GM12878 (cell line): ENCODE measurements at regions not wholly inside any gene's neighbourhood (a gene's known extent, or its start where the extent isn't known, plus 50 kb on each side); places are given as distances from the start of the nearest gene placed in this dataset.

Experiments
- ATAC-seq: fragments of 200-7000 bp; cut with Tn5 transposase; 3 replicates; pipeline ENCODE4 v1.9.1; 2020; ENCODE audit warnings: mild to moderate bottlenecking, moderate library complexity
- BruUV-seq: library from RNA; stranded (reverse); fragments of 400-500 nt; replicated peaks from 2 replicates; lab custom pipeline; 2021; lab: Mats Ljungman, UMichigan
- CTCF ChIA-PET: fragments of 300-600 bp; sonication (Branson Sonifier 250); formaldehyde crosslinking; extraction: SDS; loops from one replicate; lab custom pipeline; 2021; ENCODE audit warnings: inconsistent platforms; lab: Yijun Ruan, JAX
- POLR2A ChIA-PET: fragments of 350-600 bp; formaldehyde crosslinking; extraction: SDS; loops from one replicate; lab custom pipeline; 2021; ENCODE audit warnings: inconsistent platforms; lab: Charles Lee
- RAD21 ChIA-PET: fragments of 300-600 bp; sonication (Branson Sonifier 250); formaldehyde crosslinking; loops from one replicate; lab custom pipeline; 2023; ENCODE audit warnings: antibody characterized with exemption; ENCODE audit not compliant: unreplicated experiment; lab: Charles Lee
- SMC1A ChIA-PET: fragments of 300-600 bp; sonication (Branson Sonifier 250); formaldehyde crosslinking; loops from one replicate; lab custom pipeline; 2023; ENCODE audit not compliant: unreplicated experiment, uncharacterized antibody; lab: Charles Lee
- DNase-seq: peaks from one replicate; pipeline ENCODE4 v3.0.0-alpha.2; 2011; ENCODE audit warnings: low read depth, low spot score
- FAIRE-seq: peaks from 3 replicates; lab custom pipeline; 2011; peaks lifted over from hg19 to GRCh38; lab: Jason Lieb, UNC
- H2AFZ ChIP-seq: 2 replicates; pipeline ENCODE4 v1.6.0; 2011; ENCODE audit warnings: low read depth, low read length, control low read depth; ENCODE audit not compliant: control insufficient read depth
- H3K27ac ChIP-seq: 2 replicates; pipeline ENCODE4 v1.5.1; 2011; ENCODE audit warnings: control low read depth; ENCODE audit not compliant: control insufficient read depth, insufficient read depth
- H3K27me3 ChIP-seq, 2 experiments: replicated peaks in 1 of 2; 2 replicates each; pipeline versions ENCODE4 v1.6.0 to v1.6.1; 2011; ENCODE audit warnings: low read length in 1 of 2; ENCODE audit not compliant: control insufficient read depth in 2 of 2, insufficient read depth in 2 of 2
- H3K36me3 ChIP-seq, 2 experiments: 2 replicates each; pipeline ENCODE4 v1.5.1; 2011; ENCODE audit warnings: low read length in 1 of 2; ENCODE audit not compliant: control insufficient read depth in 2 of 2, insufficient read depth in 2 of 2
- H3K4me1 ChIP-seq: 2 replicates; pipeline ENCODE4 v1.6.1; 2011; ENCODE audit warnings: mild to moderate bottlenecking, low read length, moderate library complexity, mixed read lengths; ENCODE audit not compliant: control insufficient read depth, insufficient read depth
- H3K4me2 ChIP-seq: 2 replicates; pipeline ENCODE4 v1.6.0; 2011; ENCODE audit warnings: control low read depth; ENCODE audit not compliant: control insufficient read depth, insufficient read depth
- H3K4me3 ChIP-seq: fragments of 200-600 bp; sonication (generic); 2 replicates; pipeline ENCODE4 v1.5.1; 2016
- H3K79me2 ChIP-seq: 2 replicates; pipeline ENCODE4 v1.6.0; 2011; ENCODE audit warnings: low read length; ENCODE audit not compliant: control insufficient read depth, insufficient read depth
- H3K9ac ChIP-seq: 2 replicates; pipeline ENCODE4 v1.8.0; 2011; ENCODE audit warnings: low read length, control low read depth, mixed read lengths; ENCODE audit not compliant: control insufficient read depth, insufficient read depth
- H3K9me3 ChIP-seq: replicated peaks from 3 replicates; pipeline ENCODE4 v1.5.1; 2011; ENCODE audit warnings: mild to moderate bottlenecking, low read length; ENCODE audit not compliant: control insufficient read depth, insufficient read depth
- H4K20me1 ChIP-seq: 2 replicates; pipeline ENCODE4 v1.6.0; 2011; ENCODE audit not compliant: control insufficient read depth, insufficient read depth
- FOXK2 ChIP-seq: fragments of 450-650 bp; IDR thresholded peaks from 2 replicates; pipeline ENCODE4 v1.6.1; 2017; ENCODE audit warnings: mild to moderate bottlenecking, moderate library complexity
- GATAD2B ChIP-seq: fragments of 450-650 bp; conservative IDR thresholded peaks from 2 replicates; pipeline ENCODE4 v1.6.1; 2017; ENCODE audit warnings: low read depth, mild to moderate bottlenecking, moderate library complexity
- MEF2A ChIP-seq: IDR thresholded peaks from 2 replicates; pipeline ENCODE4 v1.6.1; 2011; ENCODE audit warnings: low read depth, mild to moderate bottlenecking, low read length, moderate library complexity; ENCODE audit not compliant: insufficient read depth
- SMARCA5 ChIP-seq: fragments of 450-650 bp; IDR thresholded peaks from 2 replicates; pipeline ENCODE4 v1.6.1; 2017; ENCODE audit warnings: mild to moderate bottlenecking
- YY1 ChIP-seq: IDR thresholded peaks from 2 replicates; pipeline ENCODE4 v1.6.1; 2011; ENCODE audit warnings: low read depth, mild to moderate bottlenecking, low read length
- in situ Hi-C: fragments of 300-500 bp; cut with MboI; formaldehyde crosslinking; loops from 9 replicates; pipeline ENCODE4 v1.14.3; 2018; ENCODE audit warnings: mixed read lengths
- intact Hi-C: fragments of 100-400 bp; cut with micrococcal nuclease; formaldehyde crosslinking; loops from one replicate; pipeline ENCODE4 v1.14.2; 2022; ENCODE audit not compliant: unreplicated experiment
- TF ChIP-seq, protein P1 (sequence below): fragments of 450-650 bp; IDR thresholded peaks from 2 replicates; pipeline ENCODE4 v1.6.1; 2017; ENCODE audit warnings: mild to moderate bottlenecking, moderate library complexity
- TF ChIP-seq, protein P2 (sequence below): IDR thresholded peaks from 2 replicates; pipeline ENCODE4 v1.6.1; 2012; ENCODE audit warnings: low read length, inconsistent platforms

DNA sequence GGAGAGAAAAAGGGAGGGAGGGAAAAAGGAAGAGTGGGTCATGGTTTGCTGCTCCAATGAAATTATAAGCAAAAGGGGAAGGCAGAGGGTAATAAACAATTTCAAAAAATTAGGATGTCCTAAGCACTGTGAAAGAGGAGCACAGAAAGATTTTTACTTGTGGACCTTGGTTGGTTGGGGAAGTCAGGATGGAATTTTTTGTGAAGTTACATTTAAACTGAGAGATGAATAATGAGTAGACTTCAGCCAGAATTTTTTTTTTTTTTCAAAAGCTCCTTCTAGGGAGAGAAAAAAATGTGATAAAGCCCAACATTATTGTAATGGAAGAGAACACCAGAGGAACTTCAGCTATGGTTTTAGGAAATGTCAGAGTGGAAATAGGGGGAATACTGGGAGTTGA, 515.9 kb upstream of the PAPPA start:
- Histone ChIP-seq H3K4me2 (no peak overlapping the region), H2AFZ (no peak overlapping the region), H3K36me3 (no peaks in the 10 kb centered on the region), H3K27me3 (no peaks in the 10 kb centered on the region), H3K4me1 (no peaks in the 10 kb centered on the region), H3K9me3 (no peaks in the 10 kb centered on the region), H3K27ac (no peak overlapping the region), H3K79me2 (no peaks in the 10 kb centered on the region), H3K9ac (no peak overlapping the region), H3K4me3 (no peak overlapping the region), H4K20me1 (no peaks in the 10 kb centered on the region)
- FAIRE-seq (no peak), DNase-seq (no peak), ATAC-seq (no peak)
- ChIA-PET CTCF (no interaction called here), SMC1A (no interaction called here), RAD21 (no interaction called here), POLR2A (no interaction called here)
- intact Hi-C loops (no loop called here), in situ Hi-C loops (no loop called here)
- no peak for TF ChIP-seq SMARCA5
- no peak for TF ChIP-seq GATAD2B
- no peak for TF ChIP-seq MEF2A
- TF ChIP-seq, protein P1, sequence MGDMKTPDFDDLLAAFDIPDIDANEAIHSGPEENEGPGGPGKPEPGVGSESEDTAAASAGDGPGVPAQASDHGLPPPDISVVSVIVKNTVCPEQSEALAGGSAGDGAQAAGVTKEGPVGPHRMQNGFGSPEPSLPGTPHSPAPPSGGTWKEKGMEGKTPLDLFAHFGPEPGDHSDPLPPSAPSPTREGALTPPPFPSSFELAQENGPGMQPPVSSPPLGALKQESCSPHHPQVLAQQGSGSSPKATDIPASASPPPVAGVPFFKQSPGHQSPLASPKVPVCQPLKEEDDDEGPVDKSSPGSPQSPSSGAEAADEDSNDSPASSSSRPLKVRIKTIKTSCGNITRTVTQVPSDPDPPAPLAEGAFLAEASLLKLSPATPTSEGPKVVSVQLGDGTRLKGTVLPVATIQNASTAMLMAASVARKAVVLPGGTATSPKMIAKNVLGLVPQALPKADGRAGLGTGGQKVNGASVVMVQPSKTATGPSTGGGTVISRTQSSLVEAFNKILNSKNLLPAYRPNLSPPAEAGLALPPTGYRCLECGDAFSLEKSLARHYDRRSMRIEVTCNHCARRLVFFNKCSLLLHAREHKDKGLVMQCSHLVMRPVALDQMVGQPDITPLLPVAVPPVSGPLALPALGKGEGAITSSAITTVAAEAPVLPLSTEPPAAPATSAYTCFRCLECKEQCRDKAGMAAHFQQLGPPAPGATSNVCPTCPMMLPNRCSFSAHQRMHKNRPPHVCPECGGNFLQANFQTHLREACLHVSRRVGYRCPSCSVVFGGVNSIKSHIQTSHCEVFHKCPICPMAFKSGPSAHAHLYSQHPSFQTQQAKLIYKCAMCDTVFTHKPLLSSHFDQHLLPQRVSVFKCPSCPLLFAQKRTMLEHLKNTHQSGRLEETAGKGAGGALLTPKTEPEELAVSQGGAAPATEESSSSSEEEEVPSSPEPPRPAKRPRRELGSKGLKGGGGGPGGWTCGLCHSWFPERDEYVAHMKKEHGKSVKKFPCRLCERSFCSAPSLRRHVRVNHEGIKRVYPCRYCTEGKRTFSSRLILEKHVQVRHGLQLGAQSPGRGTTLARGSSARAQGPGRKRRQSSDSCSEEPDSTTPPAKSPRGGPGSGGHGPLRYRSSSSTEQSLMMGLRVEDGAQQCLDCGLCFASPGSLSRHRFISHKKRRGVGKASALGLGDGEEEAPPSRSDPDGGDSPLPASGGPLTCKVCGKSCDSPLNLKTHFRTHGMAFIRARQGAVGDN, result no peak
- TF ChIP-seq, protein P2, sequence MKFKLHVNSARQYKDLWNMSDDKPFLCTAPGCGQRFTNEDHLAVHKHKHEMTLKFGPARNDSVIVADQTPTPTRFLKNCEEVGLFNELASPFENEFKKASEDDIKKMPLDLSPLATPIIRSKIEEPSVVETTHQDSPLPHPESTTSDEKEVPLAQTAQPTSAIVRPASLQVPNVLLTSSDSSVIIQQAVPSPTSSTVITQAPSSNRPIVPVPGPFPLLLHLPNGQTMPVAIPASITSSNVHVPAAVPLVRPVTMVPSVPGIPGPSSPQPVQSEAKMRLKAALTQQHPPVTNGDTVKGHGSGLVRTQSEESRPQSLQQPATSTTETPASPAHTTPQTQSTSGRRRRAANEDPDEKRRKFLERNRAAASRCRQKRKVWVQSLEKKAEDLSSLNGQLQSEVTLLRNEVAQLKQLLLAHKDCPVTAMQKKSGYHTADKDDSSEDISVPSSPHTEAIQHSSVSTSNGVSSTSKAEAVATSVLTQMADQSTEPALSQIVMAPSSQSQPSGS, result no peak
- no peak for TF ChIP-seq FOXK2
- no peak for TF ChIP-seq YY1
- BruUV-seq, result no TSS peak
